Stimulated activated CD4-positive, alpha-beta T cell treated with anti-CD3 and anti-CD28 coated beads, Interleukin-4, amount 100 ng/mL, for 48 hours (primary cell): ENCODE measurements at regions not wholly inside any gene's neighbourhood (a gene's known extent, or its start where the extent isn't known, plus 50 kb on each side); places are given as distances from the start of the nearest gene placed in this dataset.
"Not testable (repeated sequence)": the region's sequence is repeated elsewhere in the genome, so short reads cannot be mapped to it uniquely, and the experiment has no call there.

ENCODE experiments used
- DNase-seq, 2 donors: peaks; one replicate each; pipeline ENCODE4 v3.0.0-alpha.2; 2020; ENCODE audit warnings: low read depth in 2 of 2

DNA sequence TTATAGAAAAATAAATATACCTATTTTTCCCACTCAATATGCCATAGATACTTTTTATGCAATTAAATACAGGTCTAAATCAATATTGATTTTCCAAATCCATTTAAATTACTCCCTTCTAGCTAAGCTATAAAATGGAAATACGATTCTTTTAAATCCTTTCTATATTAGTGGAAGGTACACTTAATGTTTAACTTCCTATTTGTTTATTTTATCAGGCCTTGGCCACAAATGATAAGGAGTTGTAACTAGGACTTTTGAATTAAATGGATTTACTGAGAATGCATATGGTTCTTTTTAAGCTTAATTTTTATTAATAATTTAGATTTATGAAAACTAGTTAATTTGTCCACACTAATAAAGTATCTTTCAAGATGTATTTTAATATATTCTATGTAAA, 517.0 kb upstream of the CHD1 start:
- DNase-seq = no peak

DNA sequence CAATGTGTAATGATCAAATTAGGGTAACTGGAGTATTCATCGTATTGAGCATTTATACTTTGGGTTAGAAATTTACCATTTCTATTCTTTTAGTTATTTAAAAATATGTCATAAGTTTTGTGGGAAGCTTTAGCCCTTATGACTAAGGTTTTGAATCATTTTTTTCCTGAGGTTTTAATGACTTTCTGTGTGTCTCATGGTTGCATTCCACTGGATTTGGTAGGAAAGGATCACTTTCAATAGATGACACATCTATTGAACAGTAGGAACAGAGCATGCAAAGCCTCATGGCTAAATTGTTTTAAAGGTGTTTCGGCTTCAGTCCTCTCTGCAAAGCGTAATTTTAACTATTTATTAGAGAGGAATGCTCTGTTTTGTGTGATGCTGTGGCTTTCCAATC, 512.4 kb upstream of the CHD1 start:
- no peak for DNase-seq

DNA sequence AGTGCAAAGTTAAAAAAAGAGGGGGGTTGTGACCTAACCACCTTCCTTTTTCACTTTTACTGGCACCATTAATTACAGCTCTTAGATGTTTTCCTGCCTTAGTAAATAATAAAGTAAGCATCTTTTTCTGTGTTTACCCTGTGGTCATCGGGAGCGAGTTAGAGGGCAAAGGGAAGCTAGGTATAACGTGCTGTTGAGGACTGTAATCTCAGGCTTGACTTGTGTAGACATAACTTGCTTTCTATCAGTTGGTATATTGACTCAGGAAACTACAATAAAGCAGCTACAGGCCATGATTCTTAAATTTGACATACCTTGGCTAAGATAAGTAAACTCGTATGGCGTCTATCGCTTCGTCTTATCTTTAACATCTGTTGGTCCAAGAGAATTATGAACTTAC, 509.8 kb upstream of the CHD1 start:
- no peak for DNase-seq

GRCh38 chr5:99437986-99438385, 509.2 kb upstream of the CHD1 start:
- no peak for DNase-seq

DNA sequence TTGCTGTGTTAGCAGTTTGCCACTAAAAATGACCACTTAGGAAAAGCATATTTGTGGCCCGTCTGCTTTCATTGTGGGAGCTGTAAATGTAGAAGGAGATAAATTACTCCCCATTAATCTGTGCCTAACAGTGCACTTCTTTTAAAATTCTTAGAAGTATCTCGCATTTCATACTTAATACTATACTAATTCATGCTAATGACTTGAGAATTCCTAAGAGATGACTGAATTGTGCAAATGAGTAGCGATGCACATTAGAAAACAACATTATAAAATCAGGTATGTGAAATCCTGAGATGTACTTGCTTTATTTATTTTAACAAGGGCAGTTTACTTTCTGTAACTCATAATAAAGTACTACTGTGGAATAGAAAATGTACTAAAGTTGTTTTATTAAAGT, 494.6 kb upstream of the CHD1 start:
- not testable (repeated sequence) for DNase-seq

DNA sequence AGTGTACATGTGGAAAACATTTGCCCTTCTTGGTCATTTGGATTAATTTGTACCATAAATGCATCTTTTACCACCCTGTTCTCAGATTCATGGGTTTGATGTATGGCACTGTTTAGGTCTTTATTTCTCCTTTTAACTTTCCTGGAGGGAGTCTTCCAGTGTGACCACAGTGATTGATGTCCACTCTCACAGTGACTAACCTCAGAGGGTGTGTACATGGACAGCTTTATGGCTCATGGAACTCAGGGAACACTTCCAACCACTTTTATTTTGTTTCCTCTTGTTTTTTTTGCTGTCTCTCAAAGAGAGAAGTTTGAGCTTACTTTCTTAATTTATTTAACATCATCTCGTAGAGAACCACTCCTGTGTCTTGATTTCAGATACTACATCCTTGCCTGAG, 489.8 kb upstream of the CHD1 start:
- not testable (repeated sequence) for DNase-seq

GRCh38 chr5:99410386-99410785, 481.6 kb upstream of the CHD1 start:
- not testable (repeated sequence) for DNase-seq

DNA sequence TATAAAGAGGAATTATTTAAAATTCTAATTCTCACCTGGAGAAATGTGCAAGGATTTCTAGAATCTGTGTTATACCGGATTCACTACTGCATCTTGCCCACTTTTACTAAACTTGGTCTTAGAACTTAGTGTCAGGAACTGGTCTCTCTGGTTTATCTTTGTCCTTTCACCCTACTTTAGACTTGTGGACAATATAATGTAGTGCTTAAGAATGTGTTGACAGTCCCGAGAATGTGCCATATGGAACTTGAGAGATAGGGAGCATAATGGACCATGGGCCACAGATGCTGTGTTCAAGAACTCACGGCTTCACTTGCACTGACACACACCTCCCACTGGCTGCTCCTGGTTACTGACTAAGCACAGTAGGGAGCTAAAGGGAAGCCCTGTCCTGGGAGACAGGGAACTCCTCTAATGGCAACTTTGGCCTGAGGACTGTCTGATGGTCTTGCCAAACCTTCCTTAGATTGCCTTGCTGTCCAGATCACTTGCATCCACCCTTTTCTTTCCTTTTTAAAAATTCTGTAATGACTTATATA, 476.0 kb upstream of the CHD1 start:
- DNase-seq = not testable (repeated sequence)

DNA sequence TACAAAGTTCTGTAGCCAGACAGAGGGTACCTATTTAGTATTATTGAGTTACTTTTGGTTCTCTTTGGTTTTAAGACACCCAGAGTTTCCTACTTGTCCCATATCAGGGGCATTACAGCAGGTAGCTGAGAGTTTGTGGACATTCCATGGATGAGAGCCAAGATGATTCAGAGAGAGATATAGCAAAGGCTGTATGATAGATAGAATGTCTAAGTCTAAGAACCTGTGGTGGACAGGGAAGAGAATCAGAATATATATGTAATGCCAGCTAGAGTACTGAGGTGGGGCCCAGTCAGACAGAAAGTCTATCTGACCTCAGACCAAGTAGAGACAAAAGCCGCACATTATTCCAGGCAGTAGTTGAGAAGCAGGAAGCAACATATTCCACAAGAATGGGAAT, 471.8 kb upstream of the CHD1 start:
- not testable (repeated sequence) for DNase-seq

- no peak for DNase-seq
Observed at GRCh38 chr5:99398976-99399375, 470.2 kb upstream of the CHD1 start.

DNA sequence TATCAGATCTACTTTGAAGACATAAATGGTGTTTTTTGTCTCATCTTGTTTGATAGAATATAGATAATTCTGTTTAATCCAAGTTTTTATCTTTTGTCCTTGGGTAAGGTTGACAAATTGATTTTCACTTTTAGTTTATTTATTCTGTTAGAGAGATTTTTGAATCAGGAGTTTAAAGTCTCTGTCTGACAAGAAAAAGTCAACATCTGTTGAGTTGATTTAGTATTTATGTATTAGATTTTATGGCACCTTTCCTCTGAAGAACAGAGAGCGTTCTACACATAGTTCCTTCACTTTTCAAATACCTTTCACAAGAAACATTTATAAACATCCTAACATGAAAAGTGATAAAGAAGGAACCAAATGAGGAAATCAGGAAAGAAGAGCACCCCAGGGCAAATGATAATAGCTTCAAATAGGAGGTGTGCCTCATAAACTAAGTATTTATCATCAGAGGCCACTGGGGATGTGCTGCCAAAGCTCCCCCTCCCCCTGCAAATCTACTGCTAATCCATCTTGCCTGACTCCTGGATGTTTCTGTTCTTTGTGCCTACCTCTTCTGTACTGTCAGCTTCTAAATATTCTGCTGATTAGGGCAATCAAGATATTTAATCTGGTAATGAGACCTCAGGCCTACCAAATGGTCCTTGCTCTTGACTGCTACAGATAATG, 457.7 kb upstream of the CHD1 start:
- no peak for DNase-seq

GRCh38 chr5:99379187-99379586, 450.4 kb upstream of the CHD1 start:
- DNase-seq = no peak

DNA sequence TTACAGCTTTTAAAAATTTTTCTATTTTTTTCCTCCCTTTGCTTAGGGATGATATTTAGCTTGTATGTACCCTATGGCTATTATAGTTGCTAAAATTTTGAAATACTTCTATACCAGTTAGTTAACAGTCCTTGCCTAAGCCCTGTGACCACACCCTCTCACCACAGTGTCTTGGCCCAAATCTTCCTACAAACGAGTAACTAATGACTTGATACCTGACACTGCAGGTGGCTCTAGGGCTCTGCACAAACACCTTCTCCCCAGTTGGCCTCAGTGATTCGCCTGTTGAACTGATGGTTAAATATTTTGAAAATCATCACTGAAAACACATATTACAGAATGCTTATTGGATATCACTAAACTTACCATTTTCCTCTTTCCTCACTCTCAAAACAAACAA, 449.6 kb upstream of the CHD1 start:
- no peak for DNase-seq

GRCh38 chr5:99369797-99370593, 441.2 kb upstream of the CHD1 start:
- no peak for DNase-seq

DNA sequence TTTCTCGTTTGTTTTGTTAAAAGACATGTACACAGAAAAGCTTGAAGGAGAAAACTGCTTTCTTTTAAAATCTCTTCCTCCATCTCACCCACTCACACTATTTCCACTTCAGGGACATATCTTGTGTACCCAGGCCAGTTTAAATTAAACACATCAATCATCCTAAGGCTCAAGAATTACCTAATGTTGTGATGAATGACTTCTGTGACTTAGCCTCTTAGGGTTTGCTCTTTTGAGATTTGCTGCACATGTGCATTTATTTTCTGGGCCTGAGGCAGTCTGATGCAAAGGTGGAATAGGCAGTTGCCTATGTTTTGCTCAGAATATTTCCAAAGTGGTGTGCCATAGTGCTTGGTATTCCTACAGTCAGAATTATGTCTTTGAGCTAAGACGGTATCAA, 439.9 kb upstream of the CHD1 start:
- DNase-seq = no peak

DNA sequence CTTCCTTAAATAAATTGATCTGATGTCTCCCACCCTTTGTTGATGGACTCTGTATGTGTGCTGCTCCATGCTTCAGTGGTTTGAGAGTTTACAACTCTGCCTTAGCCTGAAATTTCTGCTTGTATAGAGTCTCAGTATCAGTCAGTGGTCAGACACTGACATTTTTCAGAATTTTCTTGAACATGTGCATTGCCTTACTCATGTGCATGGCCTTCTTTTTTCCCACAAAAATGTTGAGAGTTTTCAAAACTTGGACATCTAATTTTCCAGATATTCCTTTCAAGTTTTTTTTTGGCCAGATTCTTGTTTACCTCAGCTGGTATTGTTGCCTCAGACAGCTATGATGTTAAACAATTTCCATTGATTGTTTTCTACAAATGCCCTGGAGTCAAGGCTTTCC, 427.1 kb upstream of the CHD1 start:
- DNase-seq = no peak

- no peak for DNase-seq
Observed at GRCh38 chr5:99349787-99350186, 421.0 kb upstream of the CHD1 start.

DNA sequence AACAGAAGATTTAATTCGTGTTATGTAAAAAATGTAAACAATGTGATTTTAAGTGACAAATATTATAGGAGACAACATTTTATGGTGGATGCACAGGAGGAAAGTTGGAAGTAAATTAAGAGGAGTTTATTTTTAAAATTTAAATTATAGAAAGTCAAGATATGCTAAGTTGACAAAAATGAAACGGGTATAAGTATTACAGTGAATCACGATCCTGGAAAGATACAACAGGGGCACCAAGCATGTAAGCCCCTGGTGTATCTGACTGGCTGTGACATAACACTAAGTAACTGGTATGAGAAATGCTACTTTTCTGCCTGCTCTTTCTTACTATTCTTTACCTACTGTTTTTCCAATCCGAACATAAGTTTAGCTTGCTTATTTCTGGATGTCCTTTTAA, 419.8 kb upstream of the CHD1 start:
- DNase-seq = no peak

- not testable (repeated sequence) for DNase-seq
Observed at GRCh38 chr5:99339758-99340157, 411.0 kb upstream of the CHD1 start.

DNA sequence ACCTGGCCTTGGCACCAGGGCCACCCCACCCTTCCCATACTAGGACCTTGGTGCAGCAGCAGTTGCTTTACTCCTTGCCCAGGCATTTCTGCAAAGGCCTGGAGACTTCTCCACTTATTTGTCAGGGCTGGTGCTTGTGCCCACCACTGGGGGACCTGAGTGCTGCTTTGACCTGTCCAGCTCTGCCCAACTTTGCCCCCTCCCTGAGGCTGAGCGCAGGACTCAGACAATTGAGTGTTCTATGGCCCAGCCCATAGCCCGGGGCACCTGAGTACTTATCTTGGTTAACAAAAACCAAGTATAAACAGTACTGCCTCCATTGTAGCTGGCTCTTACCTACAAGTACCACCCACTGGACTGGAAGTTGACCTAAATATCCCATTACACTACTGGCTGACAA, 406.1 kb upstream of the CHD1 start:
- DNase-seq = no peak

- no peak for DNase-seq
Observed at GRCh38 chr5:99331061-99331460, 402.3 kb upstream of the CHD1 start.

- DNase-seq = no peak
Observed at GRCh38 chr5:99320436-99320835, 391.6 kb upstream of the CHD1 start.

DNA sequence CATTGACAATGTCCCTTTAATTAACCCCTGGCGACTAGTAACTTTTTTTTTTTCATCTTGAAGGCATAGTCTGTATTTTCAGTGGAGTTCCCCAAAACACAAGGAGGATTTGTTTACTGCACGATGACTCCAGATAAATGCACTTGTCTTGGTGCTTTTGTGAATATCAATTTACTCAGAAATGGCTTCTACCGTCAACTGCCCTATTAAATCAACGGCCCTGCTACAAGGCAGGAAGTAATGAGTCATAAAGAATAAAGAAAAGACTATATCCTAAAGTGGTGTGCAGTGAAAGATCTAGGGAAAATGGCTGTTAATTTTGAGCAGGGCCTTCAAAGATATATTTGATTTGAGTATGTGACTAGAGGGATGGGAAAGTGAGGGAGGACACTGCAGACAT, 388.3 kb upstream of the CHD1 start:
- DNase-seq = no peak
